IMR-90 (cell line): ENCODE measurements at regions not wholly inside any gene's neighbourhood (a gene's known extent, or its start where the extent isn't known, plus 50 kb on each side); places are given as distances from the start of the nearest gene placed in this dataset.

ENCODE experiments used
- TF ChIP-seq, protein P1 (sequence below): conservative IDR thresholded peaks from 2 replicates; pipeline ENCODE4 v1.5.1; 2012; ENCODE audit warnings: mild to moderate bottlenecking, low read depth, low read length, improper control_type of control experiment
- TF ChIP-seq, protein P2 (sequence below): fragments of 150-350 bp; IDR thresholded peaks from 2 replicates; pipeline ENCODE4 v1.6.1; 2017; ENCODE audit warnings: mild to moderate bottlenecking, antibody characterized with exemption, low read length, low read depth

DNA sequence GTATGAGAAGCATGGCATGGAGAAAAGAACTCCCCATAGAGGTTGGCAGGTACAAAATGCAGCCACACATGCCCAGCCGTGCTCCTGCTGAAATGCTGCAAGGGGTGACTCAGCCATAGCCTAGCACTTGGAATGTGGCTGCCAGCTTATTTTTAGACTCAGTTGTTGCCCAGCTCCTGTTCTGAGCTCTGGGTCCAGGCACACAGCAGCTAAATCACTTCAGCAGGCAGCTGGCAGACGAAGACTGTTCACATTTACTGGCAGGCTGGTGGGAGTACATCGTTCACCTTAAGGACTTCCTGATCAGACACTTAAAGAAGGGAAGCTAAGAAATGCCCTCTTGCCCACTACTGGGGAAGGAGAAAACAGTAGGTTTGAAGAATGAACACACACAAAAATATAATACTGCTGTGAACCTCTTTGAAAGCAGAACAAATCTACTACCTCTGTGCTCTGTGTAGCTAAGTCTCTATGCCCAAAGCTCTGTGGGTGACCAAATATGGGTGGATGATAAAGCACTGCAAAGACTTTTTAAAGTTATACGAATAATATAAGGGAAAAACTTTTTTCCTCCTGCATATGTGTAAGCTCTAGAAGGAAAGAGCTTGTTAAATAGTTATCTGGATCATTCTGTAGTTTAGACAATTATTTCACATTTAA is 146.1 kb downstream of the LNPK start:
- TF ChIP-seq, protein P1, sequence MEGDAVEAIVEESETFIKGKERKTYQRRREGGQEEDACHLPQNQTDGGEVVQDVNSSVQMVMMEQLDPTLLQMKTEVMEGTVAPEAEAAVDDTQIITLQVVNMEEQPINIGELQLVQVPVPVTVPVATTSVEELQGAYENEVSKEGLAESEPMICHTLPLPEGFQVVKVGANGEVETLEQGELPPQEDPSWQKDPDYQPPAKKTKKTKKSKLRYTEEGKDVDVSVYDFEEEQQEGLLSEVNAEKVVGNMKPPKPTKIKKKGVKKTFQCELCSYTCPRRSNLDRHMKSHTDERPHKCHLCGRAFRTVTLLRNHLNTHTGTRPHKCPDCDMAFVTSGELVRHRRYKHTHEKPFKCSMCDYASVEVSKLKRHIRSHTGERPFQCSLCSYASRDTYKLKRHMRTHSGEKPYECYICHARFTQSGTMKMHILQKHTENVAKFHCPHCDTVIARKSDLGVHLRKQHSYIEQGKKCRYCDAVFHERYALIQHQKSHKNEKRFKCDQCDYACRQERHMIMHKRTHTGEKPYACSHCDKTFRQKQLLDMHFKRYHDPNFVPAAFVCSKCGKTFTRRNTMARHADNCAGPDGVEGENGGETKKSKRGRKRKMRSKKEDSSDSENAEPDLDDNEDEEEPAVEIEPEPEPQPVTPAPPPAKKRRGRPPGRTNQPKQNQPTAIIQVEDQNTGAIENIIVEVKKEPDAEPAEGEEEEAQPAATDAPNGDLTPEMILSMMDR, result no peak
- TF ChIP-seq, protein P2, sequence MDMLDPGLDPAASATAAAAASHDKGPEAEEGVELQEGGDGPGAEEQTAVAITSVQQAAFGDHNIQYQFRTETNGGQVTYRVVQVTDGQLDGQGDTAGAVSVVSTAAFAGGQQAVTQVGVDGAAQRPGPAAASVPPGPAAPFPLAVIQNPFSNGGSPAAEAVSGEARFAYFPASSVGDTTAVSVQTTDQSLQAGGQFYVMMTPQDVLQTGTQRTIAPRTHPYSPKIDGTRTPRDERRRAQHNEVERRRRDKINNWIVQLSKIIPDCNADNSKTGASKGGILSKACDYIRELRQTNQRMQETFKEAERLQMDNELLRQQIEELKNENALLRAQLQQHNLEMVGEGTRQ, result no peak
